PC-9 (cell line): ENCODE measurements at regions not wholly inside any gene's neighbourhood (a gene's known extent, or its start where the extent isn't known, plus 50 kb on each side); places are given as distances from the start of the nearest gene placed in this dataset.

Experiments
- EZH2 ChIP-seq: fragments of 200-600 bp; sonication (generic); IDR thresholded peaks from 2 replicates; pipeline ENCODE4 v1.8.0; 2017; ENCODE audit warnings: antibody characterized with exemption, low read depth
- TF ChIP-seq, protein P1 (sequence below): fragments of 200-600 bp; sonication (generic); conservative IDR thresholded peaks from 2 replicates; pipeline ENCODE4 v1.6.1; 2017; ENCODE audit warnings: mixed run types, antibody characterized with exemption, mild to moderate bottlenecking, moderate library complexity

DNA sequence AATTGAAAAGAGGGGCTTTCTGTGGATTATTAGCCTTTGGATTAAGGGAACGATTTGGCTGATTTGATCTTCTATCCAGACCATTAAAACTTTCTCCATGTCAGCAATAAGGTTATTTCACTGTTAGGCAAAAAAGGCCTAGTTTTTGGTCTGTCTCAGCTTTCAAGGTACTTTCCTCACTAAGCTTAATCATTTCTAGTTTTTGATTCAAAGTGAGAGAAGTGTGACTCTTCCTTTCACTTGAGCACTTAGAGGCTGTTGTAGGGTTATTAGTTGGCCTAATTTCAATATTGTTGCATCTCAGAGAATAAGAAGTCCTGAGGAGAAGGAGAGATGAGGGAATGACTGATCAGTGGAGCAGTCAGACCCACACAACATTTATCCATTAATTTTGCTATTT is 596.0 kb upstream of the TPK1 start:
- TF ChIP-seq, protein P1, sequence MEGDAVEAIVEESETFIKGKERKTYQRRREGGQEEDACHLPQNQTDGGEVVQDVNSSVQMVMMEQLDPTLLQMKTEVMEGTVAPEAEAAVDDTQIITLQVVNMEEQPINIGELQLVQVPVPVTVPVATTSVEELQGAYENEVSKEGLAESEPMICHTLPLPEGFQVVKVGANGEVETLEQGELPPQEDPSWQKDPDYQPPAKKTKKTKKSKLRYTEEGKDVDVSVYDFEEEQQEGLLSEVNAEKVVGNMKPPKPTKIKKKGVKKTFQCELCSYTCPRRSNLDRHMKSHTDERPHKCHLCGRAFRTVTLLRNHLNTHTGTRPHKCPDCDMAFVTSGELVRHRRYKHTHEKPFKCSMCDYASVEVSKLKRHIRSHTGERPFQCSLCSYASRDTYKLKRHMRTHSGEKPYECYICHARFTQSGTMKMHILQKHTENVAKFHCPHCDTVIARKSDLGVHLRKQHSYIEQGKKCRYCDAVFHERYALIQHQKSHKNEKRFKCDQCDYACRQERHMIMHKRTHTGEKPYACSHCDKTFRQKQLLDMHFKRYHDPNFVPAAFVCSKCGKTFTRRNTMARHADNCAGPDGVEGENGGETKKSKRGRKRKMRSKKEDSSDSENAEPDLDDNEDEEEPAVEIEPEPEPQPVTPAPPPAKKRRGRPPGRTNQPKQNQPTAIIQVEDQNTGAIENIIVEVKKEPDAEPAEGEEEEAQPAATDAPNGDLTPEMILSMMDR = no peak
- no peak for TF ChIP-seq EZH2
